CD8-positive, alpha-beta memory T cell (primary cell): ENCODE measurements at regions not wholly inside any gene's neighbourhood (a gene's known extent, or its start where the extent isn't known, plus 50 kb on each side); places are given as distances from the start of the nearest gene placed in this dataset.
"Not testable (repeated sequence)": the region's sequence is repeated elsewhere in the genome, so short reads cannot be mapped to it uniquely, and the experiment has no call there.

Experiments
- CTCF ChIA-PET: fragments of 350-600 bp; sonication (Branson Sonifier 250); formaldehyde crosslinking; loops from one replicate; lab custom pipeline; 2021; ENCODE audit warnings: antibody characterized with exemption; lab: Charles Lee
- POLR2A ChIA-PET: fragments of 350-600 bp; sonication (Branson Sonifier 250); formaldehyde crosslinking; loops from one replicate; lab custom pipeline; 2021; ENCODE audit warnings: antibody characterized with exemption; lab: Charles Lee
- DNase-seq, 5 donors: peaks; one replicate each; pipeline versions ENCODE4 v3.0.0 to v3.0.0-alpha.2; 2020 to 2022; ENCODE audit warnings: mixed read lengths in 1 of 5
- H3K27ac ChIP-seq: one replicate; pipeline ENCODE4 v1.7.0; 2013; ENCODE audit warnings: low read depth, mild to moderate bottlenecking, low read length, moderate library complexity
- H3K27me3 ChIP-seq: 2 replicates; pipeline ENCODE4 v1.7.0; 2013; ENCODE audit warnings: low read length, mild to moderate bottlenecking; ENCODE audit not compliant: insufficient read depth, poor library complexity, severe bottlenecking
- H3K36me3 ChIP-seq: 2 replicates; pipeline ENCODE4 v1.7.0; 2013; ENCODE audit warnings: mild to moderate bottlenecking, low read length, moderate library complexity; ENCODE audit not compliant: insufficient read depth
- H3K4me1 ChIP-seq: 2 replicates; pipeline ENCODE4 v1.7.0; 2013; ENCODE audit warnings: mild to moderate bottlenecking, low read length, moderate library complexity; ENCODE audit not compliant: insufficient read depth
- H3K4me3 ChIP-seq: 2 replicates; pipeline ENCODE4 v1.7.0; 2013; ENCODE audit warnings: mild to moderate bottlenecking, low read length
- H3K9me3 ChIP-seq: 2 replicates; pipeline ENCODE4 v1.7.0; 2013; ENCODE audit warnings: mild to moderate bottlenecking, low read length
- H3K27ac Mint-ChIP-seq, 8 donors: one replicate each; pipeline ENCODE4 v1.8.0; 2020 to 2021; ENCODE audit warnings: mixed read lengths in 8 of 8, mild to moderate bottlenecking in 6 of 8, inconsistent platforms in 3 of 8, moderate library complexity in 3 of 8
- H3K27me3 Mint-ChIP-seq, 2 donors: one replicate each; pipeline ENCODE4 v1.8.0; 2020 to 2021; ENCODE audit warnings: mixed read lengths in 2 of 2, mild to moderate bottlenecking in 1 of 2, moderate library complexity in 1 of 2
- H3K36me3 Mint-ChIP-seq, 3 donors: one replicate each; pipeline ENCODE4 v1.8.0; 2020 to 2021; ENCODE audit warnings: mixed read lengths in 3 of 3, inconsistent platforms in 1 of 3, mild to moderate bottlenecking in 1 of 3
- H3K4me1 Mint-ChIP-seq, 3 donors: one replicate each; pipeline ENCODE4 v1.8.0; 2020 to 2021; ENCODE audit warnings: mixed read lengths in 3 of 3, inconsistent platforms in 1 of 3, mild to moderate bottlenecking in 1 of 3
- H3K4me3 Mint-ChIP-seq, 7 donors: one replicate each; pipeline ENCODE4 v1.8.0; 2020 to 2021; ENCODE audit warnings: mixed read lengths in 7 of 7, mild to moderate bottlenecking in 6 of 7, moderate library complexity in 4 of 7, inconsistent platforms in 2 of 7
- H3K9me3 Mint-ChIP-seq, 5 donors: one replicate each; pipeline ENCODE4 v1.8.0; 2020 to 2022; ENCODE audit warnings: mixed read lengths in 5 of 5, mild to moderate bottlenecking in 3 of 5, moderate library complexity in 2 of 5, inconsistent platforms in 1 of 5

- H3K27ac ChIP-seq, H3K36me3 ChIP-seq, H3K27me3 ChIP-seq, DNase-seq, CTCF ChIA-PET, H3K4me1 Mint-ChIP-seq, H3K4me3 Mint-ChIP-seq, POLR2A ChIA-PET, H3K9me3 Mint-ChIP-seq, H3K9me3 ChIP-seq, H3K36me3 Mint-ChIP-seq, H3K4me3 ChIP-seq, H3K4me1 ChIP-seq, H3K27me3 Mint-ChIP-seq, H3K27ac Mint-ChIP-seq: not testable (repeated sequence)
These were observed 70.8 kb downstream of the TBC1D26 start for GRCh38 chr17:15802917-15803316.

DNA sequence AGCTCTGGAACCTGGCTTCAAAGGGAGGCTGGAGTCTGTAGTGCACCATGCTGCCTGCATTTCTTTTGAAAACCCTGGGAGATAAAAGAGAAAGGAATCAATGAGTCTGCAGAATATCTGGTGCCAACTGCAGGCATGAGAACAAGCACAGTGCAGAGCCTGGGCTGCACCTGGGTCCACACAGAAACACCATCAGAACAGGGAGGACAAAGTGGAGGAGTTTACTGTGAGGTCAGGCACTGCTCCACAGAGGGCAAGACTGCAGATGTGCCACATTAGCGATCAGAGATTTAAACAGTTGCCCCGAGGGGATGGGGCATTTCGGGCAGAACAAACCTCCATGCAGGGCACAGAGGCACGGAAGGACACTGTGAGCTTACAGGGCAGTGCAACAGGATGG lies 74.7 kb downstream of the TBC1D26 start:
- H3K27ac ChIP-seq: not testable (repeated sequence)

GRCh38 chr17:15813388-15813787 lies 81.3 kb downstream of the TBC1D26 start:
- H3K4me1 Mint-ChIP-seq, CTCF ChIA-PET, H3K36me3 Mint-ChIP-seq, H3K4me3 Mint-ChIP-seq, H3K27ac Mint-ChIP-seq, H3K4me1 ChIP-seq, H3K36me3 ChIP-seq, H3K27me3 Mint-ChIP-seq, POLR2A ChIA-PET, H3K9me3 ChIP-seq, H3K27me3 ChIP-seq, H3K4me3 ChIP-seq, H3K27ac ChIP-seq, H3K9me3 Mint-ChIP-seq, DNase-seq: not testable (repeated sequence)

More for the DNA sequence above, 74.7 kb downstream of the TBC1D26 start:
- H3K9me3 ChIP-seq, CTCF ChIA-PET, H3K27me3 Mint-ChIP-seq, H3K36me3 ChIP-seq, H3K4me1 Mint-ChIP-seq, H3K27ac Mint-ChIP-seq, H3K36me3 Mint-ChIP-seq, DNase-seq, H3K4me1 ChIP-seq, POLR2A ChIA-PET, H3K9me3 Mint-ChIP-seq, H3K4me3 Mint-ChIP-seq, H3K27me3 ChIP-seq, H3K4me3 ChIP-seq: not testable (repeated sequence)

DNA sequence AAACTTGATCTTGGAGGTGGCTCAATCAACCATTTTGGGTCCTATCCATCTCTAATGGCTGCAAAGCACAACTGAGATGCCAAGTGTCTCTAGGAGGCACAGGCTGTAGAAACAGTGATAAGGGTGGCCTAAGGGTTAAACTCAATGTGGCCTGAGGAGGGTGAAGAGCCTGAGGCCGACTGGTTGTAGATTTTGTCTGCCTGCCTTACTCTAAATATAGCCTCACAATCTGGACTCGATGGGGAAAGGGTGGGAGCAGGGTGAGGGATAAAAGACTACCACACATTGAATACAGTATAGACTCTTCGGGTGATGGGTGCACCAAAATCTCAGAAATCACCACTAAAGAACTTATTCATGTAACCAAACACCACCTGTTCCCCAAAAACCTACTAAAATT lies 81.9 kb downstream of the TBC1D26 start:
- H3K36me3 Mint-ChIP-seq, H3K27ac Mint-ChIP-seq, H3K9me3 ChIP-seq, H3K36me3 ChIP-seq, H3K9me3 Mint-ChIP-seq, H3K27ac ChIP-seq, H3K27me3 Mint-ChIP-seq, H3K27me3 ChIP-seq, DNase-seq, H3K4me3 ChIP-seq, POLR2A ChIA-PET, H3K4me1 ChIP-seq, H3K4me1 Mint-ChIP-seq, H3K4me3 Mint-ChIP-seq, CTCF ChIA-PET: not testable (repeated sequence)

DNA sequence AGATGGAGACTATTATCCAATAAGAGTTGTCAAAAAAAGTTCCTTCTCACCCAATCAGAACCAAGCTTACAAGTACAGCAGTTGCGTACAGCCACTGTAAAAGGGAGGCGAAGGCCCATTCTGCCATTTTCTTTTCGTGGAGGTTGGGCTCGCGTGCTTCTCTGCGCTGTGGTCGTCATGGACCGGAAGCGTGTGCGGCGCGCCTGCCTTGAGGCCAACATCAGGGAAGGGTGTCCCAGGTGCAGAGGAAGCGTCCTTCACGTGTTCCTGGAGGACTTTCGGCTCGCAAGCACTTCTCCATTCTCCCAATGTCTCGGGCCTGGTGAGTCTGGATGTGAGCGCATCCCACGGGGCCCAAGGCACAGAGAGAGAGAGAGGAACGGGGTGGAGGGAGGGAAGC lies 85.8 kb downstream of the TBC1D26 start:
- H3K27ac Mint-ChIP-seq, H3K9me3 Mint-ChIP-seq, POLR2A ChIA-PET, H3K4me1 ChIP-seq, H3K36me3 ChIP-seq, H3K4me3 ChIP-seq, H3K27me3 ChIP-seq, H3K4me1 Mint-ChIP-seq, CTCF ChIA-PET, DNase-seq, H3K27me3 Mint-ChIP-seq, H3K36me3 Mint-ChIP-seq, H3K4me3 Mint-ChIP-seq, H3K9me3 ChIP-seq, H3K27ac ChIP-seq: not testable (repeated sequence)

- H3K4me3 Mint-ChIP-seq, H3K4me1 Mint-ChIP-seq, DNase-seq, H3K27ac Mint-ChIP-seq, H3K36me3 ChIP-seq, H3K27me3 Mint-ChIP-seq, H3K27me3 ChIP-seq, H3K9me3 Mint-ChIP-seq, POLR2A ChIA-PET, H3K9me3 ChIP-seq, H3K4me1 ChIP-seq, H3K36me3 Mint-ChIP-seq, CTCF ChIA-PET, H3K27ac ChIP-seq, H3K4me3 ChIP-seq: not testable (repeated sequence)
These were observed 90.2 kb downstream of the TBC1D26 start for GRCh38 chr17:15822280-15822679.

GRCh38 chr17:15828727-15829314 lies 96.7 kb downstream of the TBC1D26 start:
- H3K27ac ChIP-seq, H3K9me3 Mint-ChIP-seq, H3K27ac Mint-ChIP-seq, H3K4me3 ChIP-seq, H3K36me3 Mint-ChIP-seq, H3K4me1 ChIP-seq, H3K9me3 ChIP-seq, H3K27me3 ChIP-seq, H3K36me3 ChIP-seq, POLR2A ChIA-PET: not testable (repeated sequence)
- H3K27me3 Mint-ChIP-seq: peaks cover 4 to 12% of the 10 kb centered on the region in 2 donors
- peak overlapping the region in 1 of 7 donors; percentile 11 for H3K4me3 Mint-ChIP-seq
- CTCF ChIA-PET: interaction anchor here (1.2 to 2.4 kb wide), 2 partner anchors 167 to 171 kb away, joined by 4 to 11 read pairs; partner anchors contain the start of genes TTC19 and ZSWIM7
- DNase-seq: peak; percentile 42 to 72 (median 44)
- H3K4me1 Mint-ChIP-seq: peaks cover 2 to 16% (median 4%) of the 10 kb centered on the region in 3 donors

GRCh38 chr17:15830221-15830620 lies 98.1 kb downstream of the TBC1D26 start:
- CTCF ChIA-PET: not testable (repeated sequence)

DNA sequence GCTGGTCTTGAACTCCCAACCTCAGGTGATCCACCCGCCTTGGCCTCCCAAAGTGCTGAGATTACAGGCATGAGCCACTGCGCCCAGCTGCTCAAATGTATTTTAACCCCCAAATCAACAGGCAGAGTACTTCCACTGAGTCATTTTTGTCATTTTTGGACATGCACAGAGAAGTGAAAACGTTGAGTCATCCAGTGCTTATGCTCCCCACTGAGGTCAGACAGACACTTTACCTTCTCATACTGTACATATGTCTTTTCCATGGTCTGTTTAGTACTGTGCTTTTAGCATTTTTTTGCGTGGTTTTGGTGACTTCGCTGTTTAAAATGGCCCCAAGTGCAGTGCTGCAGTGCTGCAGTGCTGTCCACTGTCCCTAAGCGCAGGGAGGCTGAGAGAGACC lies 99.1 kb downstream of the TBC1D26 start:
- H3K9me3 ChIP-seq, H3K27ac Mint-ChIP-seq, H3K36me3 Mint-ChIP-seq, CTCF ChIA-PET, POLR2A ChIA-PET, H3K4me3 Mint-ChIP-seq, DNase-seq, H3K4me1 ChIP-seq, H3K27ac ChIP-seq, H3K36me3 ChIP-seq, H3K27me3 ChIP-seq, H3K4me3 ChIP-seq, H3K9me3 Mint-ChIP-seq, H3K27me3 Mint-ChIP-seq: not testable (repeated sequence)
- peaks cover 2 to 17% (median 4%) of the 10 kb centered on the region in 3 donors for H3K4me1 Mint-ChIP-seq

More at GRCh38 chr17:15830221-15830620, 98.1 kb downstream of the TBC1D26 start:
- H3K36me3 Mint-ChIP-seq, H3K27ac Mint-ChIP-seq, H3K4me1 ChIP-seq, H3K27ac ChIP-seq, DNase-seq, H3K36me3 ChIP-seq, H3K27me3 Mint-ChIP-seq, H3K9me3 ChIP-seq, H3K4me3 ChIP-seq, H3K9me3 Mint-ChIP-seq, H3K27me3 ChIP-seq, H3K4me3 Mint-ChIP-seq, POLR2A ChIA-PET: not testable (repeated sequence)
- H3K4me1 Mint-ChIP-seq: peaks cover 2 to 17% (median 4%) of the 10 kb centered on the region in 3 donors
